HG02763 (cell line): ENCODE measurements at regions not wholly inside any gene's neighbourhood (a gene's known extent, or its start where the extent isn't known, plus 50 kb on each side); places are given as distances from the start of the nearest gene placed in this dataset.
A peak's percentile ranks its signal among the peaks of the same experiment; 100 is the strongest.

Experiments used
- ATAC-seq: cut with Tn5 transposase; IDR thresholded peaks from one replicate; pipeline ENCODE4 v1.9.1; 2021; ENCODE audit warnings: mild to moderate bottlenecking, moderate library complexity; ENCODE audit not compliant: unreplicated experiment

GRCh38 chr5:56337715-56338319 lies 104.7 kb upstream of the ANKRD55 start:
- ATAC-seq: no peak

GRCh38 chr5:56335212-56335611 lies 102.1 kb upstream of the ANKRD55 start:
- ATAC-seq: no peak

- ATAC-seq: no peak
Observed at GRCh38 chr5:56330806-56331205, 97.7 kb upstream of the ANKRD55 start.

GRCh38 chr5:56330167-56330566 lies 97.0 kb upstream of the ANKRD55 start:
- no peak for ATAC-seq

GRCh38 chr5:56329652-56330051 lies 96.5 kb upstream of the ANKRD55 start:
- ATAC-seq: peak; percentile 46

- ATAC-seq: peak; percentile 49
Observed at GRCh38 chr5:56328753-56329560, 95.8 kb upstream of the ANKRD55 start.

GRCh38 chr5:56327809-56328208 lies 94.7 kb upstream of the ANKRD55 start:
- peak; percentile 54 for ATAC-seq

GRCh38 chr5:56326770-56327169 lies 93.6 kb upstream of the ANKRD55 start:
- ATAC-seq: no peak

GRCh38 chr5:56326116-56326515 lies 93.0 kb upstream of the ANKRD55 start:
- ATAC-seq: no peak

- ATAC-seq: no peak
Observed at GRCh38 chr5:56325039-56325438, 91.9 kb upstream of the ANKRD55 start.

GRCh38 chr5:56323505-56323904 lies 90.4 kb upstream of the ANKRD55 start:
- ATAC-seq: no peak

GRCh38 chr5:56322592-56322991 lies 89.5 kb upstream of the ANKRD55 start:
- ATAC-seq: no peak

GRCh38 chr5:56321236-56321881 lies 88.2 kb upstream of the ANKRD55 start:
- ATAC-seq: no peak

- ATAC-seq: no peak
Observed at GRCh38 chr5:56320686-56321085, 87.6 kb upstream of the ANKRD55 start.

GRCh38 chr5:56319526-56320181 lies 86.5 kb upstream of the ANKRD55 start:
- no peak for ATAC-seq

- ATAC-seq: peak; percentile 53
Observed at GRCh38 chr5:56317923-56318561, 84.9 kb upstream of the ANKRD55 start.

- ATAC-seq: no peak
Observed at GRCh38 chr5:56316299-56316994, 83.3 kb upstream of the ANKRD55 start.

GRCh38 chr5:56314529-56314928 lies 81.4 kb upstream of the ANKRD55 start:
- no peak for ATAC-seq

GRCh38 chr5:56313596-56313995 lies 80.5 kb upstream of the ANKRD55 start:
- ATAC-seq: no peak

GRCh38 chr5:56313004-56313531 lies 79.9 kb upstream of the ANKRD55 start:
- ATAC-seq: no peak
